ENCODE measurements at regions not wholly inside any gene's neighbourhood (a gene's known extent, or its start where the extent isn't known, plus 50 kb on each side); places are given as distances from the start of the nearest gene placed in this dataset.

DNA sequence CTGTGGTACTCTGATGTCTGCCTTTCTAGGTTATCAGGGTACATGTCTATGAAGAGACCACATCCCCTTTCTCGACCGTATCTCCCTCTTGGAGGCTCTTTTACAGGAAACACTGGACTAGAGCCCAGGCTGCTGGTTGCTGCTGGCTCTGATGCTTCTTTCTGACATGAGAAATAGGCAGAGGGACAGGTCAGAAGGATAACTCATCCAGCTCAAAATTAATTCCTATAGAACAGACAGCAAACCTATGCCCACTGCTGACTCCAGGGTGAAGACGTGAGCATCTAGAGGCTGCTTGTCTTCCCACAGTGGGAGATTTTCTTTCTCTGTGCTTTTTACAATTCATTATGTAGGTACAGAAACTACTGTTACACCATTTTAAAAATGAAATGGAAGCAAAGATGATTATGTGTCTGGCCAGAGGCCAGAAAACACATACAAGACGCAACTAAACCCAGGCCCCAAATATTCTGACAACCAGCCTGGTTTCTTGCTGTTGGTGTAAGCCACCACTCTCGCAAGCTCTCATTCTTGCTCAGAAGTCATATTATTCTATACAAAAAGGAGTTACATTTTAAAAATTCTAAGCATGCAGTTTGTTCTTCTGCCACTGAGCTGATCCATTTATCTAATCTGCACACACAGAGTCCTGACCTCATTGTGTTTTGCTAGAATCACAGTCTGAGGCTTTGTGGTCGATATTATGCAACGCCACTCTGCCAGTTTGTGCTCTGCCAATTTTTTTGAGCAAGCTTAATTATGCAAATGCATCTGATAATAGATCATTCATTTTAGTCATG, 424.3 kb downstream of the KIF20B start:
- no peak for DNase-seq (ENCODE audit: low read depth)

GRCh38 chr10:90126256-90126595, 424.8 kb downstream of the KIF20B start:
- no peak for DNase-seq (ENCODE audit: low read depth)

DNA sequence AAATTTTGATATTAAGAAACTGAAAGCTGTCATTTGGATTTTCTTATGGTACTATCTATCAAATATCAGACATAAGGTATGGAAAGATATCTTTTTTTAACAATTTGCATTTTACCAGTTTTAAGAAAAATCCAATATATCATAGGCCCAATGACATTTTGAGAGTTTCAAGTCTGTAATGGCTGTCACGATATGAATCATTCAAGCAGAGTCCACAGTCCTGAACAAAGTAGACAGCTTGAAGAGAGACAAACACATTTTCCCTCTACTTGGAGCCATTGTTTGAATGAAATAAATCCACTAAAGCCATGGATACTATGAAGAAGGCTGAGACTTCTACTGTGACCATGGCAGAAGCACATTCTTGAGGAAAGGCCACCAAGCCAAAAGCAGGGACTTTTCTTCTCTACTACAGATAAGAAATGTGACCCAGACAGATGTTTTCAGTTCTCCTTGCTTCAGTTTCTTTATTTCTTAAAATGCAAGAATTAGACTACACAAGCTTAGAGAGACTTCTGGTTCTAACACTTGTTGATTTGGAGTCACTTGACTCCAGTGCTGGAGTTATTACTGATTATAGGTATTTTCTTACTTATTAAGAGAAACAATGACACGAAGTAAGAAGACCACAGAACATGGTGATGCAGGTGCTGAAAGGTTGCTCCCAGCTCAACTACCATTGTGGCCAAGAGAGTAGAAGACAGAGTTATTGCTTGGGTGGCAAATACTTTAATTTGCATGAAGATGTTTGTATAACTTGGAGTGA, 429.1 kb downstream of the KIF20B start:
- no peak for DNase-seq (ENCODE audit: low read depth)

DNA sequence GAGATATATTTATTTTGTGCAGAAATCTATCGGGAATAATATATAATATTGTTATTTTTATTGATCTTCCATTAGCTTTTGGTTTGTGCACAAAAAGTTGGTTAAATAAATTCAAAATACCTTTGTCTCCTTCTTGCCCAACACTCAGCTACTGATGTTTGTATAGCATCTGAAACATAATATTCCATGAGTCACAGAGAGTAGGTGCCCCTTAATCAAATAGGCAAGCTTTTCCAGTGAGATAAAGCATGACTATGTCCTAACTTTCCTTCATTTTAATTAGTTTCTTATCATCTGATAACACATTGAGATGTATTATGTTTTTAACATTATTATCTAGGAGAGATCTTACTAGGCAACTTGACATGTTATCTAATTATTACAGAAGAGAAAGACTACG, 432.2 kb downstream of the KIF20B start:
- no peak for DNase-seq (ENCODE audit: low read depth)

GRCh38 chr10:90136731-90137316, 435.4 kb downstream of the KIF20B start:
- DNase-seq (ENCODE audit: low read depth), result no peak

GRCh38 chr10:90138844-90139243, 437.5 kb downstream of the KIF20B start:
- no peak for DNase-seq (ENCODE audit: low read depth)

DNA sequence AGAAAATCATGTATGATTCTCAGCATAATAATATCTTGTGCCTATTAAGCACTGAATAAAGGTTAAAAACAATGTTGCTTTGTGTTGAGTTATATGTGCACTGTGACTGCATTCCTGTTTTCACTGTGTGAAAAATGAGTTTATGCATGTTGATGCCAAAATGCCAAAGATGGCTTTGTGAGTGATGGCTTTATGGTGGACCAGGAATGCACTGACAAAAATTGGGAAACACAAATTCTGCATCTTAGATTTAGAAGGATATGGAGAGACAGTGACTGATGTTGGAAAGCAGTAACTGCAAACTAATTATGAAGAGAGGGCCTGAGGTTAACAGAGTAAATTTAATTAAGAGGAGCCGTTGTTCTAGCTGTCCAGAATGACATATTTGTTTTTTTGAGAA, 440.4 kb downstream of the KIF20B start:
- no peak for DNase-seq (ENCODE audit: low read depth)

GRCh38 chr10:90143937-90144336, 442.5 kb downstream of the KIF20B start:
- DNase-seq (ENCODE audit: low read depth), result no peak

DNA sequence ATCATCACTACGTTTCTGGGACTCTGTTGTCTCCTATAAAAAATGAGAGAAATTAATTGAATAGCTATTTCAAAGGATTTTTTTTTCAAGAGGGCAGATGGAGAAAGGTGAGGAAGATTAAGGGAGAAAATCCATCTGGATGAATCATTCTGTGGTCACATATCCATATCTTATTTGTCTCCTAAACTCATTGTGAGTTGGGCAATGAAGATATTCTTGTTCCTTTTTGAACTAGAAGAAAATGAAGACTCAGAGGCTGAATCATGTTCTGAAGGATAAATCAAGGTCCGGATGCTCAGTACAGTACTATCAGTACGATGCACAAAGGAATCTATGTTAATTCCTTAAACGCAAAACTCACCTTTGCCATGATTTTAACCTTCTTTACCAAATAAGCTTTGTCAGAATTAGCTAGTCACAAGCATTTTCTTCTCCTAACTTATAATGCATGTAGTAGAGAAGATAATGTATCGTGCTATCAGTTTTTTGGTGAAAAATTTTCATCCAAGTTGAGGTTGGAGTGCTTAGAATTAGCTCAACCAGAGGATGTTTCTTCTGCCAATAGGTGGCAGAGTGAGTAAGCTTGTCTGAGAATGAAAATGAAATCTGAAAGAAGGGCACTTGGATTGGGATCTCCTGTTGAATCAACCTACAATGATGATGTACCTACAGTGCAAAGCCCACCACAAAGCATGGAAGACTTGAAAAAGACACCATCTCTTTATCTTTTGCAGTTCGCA, 446.9 kb downstream of the KIF20B start:
- DNase-seq (ENCODE audit: low read depth), result no peak

DNA sequence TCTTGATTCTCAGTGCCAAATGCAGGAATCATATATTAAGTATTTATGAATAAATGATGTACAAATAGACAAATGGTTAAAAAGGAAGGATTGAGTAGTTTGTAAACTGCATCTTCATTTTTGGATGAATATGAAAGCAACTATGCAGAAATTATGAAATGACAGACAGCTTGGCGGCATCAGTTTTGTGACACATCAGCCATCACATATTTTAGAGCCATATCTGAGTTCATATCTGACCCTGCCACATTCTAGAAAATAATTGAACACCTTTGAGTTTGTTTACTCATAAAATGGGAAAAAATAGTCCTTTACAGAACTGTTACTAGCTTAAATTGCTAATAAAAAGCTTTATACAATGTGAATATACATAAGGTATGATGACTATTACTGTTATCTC, 448.2 kb downstream of the KIF20B start:
- no peak for DNase-seq (ENCODE audit: low read depth)

GRCh38 chr10:90162271-90162853, 461.0 kb downstream of the KIF20B start:
- DNase-seq (ENCODE audit: low read depth), result no peak

- DNase-seq (ENCODE audit: low read depth), result no peak
Observed at GRCh38 chr10:90167174-90168064, 466.0 kb downstream of the KIF20B start.

DNA sequence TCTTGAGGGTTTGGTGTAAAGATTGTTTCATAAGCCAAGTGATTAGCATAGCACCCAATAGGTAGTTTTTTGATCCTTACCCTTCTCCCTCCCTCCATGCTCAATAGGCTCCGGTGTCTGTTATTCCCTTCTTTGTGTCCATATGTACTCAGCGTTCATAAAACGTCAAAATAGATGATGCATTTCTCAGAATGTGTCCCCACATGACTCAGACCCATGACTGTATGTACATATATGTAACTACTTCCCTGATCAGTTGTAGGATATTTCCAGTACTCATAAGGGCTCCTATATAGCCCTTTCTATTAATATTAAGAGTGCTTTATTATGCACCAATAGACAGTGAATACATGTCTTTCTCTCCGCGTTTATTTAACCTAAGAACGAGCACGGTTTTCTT, 466.9 kb downstream of the KIF20B start:
- DNase-seq (ENCODE audit: low read depth), result no peak

DNA sequence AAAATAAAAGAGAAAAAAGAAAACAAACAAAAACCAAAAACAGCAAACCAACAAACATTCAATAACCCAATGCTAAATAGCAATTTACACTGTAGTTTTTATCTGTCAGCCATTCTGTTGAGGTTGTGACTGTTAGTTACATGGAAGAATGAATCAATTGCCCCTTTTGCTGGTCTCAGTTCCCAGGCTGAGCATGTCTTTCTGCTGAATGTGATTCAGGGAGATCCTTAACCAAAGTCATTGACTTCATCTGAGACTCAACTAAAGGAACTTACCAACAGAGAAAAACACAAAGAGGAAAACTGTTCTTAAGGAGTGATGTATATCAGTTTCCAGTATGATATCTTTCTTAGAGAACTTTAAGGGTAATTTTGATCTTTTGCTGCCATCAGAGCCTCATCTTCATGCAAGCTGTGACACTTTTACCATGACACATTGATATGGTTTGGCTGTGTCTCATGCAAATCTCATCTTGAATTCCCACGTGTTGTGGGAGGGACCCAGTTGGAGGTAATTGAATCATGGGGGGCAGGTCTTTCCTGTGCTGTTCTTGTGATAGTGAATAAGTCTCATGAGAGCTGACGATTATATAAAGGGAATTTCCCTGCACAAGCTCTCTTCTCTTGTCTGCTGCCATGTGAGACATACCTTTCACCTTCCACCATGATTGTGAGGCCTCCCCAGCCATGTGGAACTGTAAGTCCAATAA, 469.8 kb downstream of the KIF20B start:
- DNase-seq (ENCODE audit: low read depth), result no peak

DNA sequence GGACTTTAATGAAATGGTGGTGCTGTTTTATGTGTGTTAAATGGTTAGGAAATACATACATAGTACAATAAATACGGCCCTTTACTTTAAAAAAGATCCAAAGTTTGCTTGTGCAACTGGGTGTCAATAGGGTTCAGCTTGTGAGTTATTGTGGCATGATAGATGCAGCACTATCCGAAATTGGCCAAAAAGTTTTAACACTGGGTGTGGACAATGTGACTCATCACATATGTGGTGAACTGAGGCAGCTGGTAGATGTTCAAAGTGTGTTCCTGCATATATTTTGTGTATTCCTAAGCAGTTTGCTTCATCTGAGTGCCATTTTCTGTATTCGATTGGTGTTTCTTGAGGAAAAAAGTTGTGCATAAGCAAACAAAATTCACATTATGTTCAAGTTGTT, 473.1 kb downstream of the KIF20B start:
- DNase-seq (ENCODE audit: low read depth), result no peak

DNA sequence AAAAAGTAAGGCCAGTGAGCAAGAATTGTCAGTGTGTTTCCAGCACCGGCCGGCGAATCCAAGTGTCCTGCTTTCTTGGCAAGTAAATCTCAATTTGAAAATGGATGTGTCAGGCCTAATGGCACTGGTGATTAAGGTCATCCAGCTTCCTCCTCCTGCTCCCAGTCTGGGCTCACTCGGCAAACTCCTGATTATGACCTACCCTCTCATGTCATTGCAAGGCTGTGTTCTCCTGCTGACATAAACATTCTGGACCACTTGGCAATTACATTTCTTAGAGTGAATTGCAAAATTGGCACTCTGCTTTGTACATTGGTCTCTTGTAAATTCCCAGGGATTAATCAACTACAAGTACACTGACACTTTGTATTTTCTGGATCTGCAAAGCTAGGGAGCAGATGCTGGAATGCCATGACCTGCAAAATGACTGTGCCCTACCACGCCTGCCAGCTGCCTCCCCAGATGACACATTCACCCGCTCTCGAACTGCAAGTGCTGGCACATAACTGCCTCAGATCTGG, 473.8 kb downstream of the KIF20B start:
- no peak for DNase-seq (ENCODE audit: low read depth)

DNA sequence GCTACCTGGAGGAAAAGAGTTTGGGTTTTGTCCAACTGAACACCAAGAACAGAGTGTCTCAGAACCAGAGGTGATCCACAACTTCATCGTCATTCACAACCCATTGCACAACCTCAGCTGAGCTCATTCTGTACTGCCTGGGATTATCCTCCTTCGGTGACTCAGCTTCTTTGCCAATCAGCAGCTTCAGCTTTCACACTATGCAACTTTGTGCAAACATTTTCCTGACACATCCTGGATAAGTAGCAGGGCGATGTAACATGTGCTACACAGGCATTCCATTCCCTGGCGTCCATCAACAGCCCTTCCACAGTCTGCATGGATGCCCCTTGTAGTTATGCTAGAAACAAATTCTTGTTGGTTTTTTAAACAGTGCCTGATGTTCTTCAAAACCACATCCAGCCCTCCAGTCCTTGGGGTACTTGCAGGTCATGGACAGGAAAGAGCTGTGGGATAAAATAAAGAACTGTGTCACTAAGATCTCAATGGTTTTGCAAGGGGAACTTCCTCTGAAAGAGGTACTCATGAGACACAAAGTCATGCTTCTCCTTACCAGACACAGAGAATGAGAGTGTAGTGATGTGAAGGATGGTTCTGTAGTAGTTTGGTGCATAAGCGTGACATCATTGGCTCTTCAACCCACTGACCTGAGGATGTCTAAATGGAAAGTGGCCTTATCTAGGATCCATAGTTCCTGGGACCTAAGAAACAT, 478.5 kb downstream of the KIF20B start:
- no peak for DNase-seq (ENCODE audit: low read depth)

- DNase-seq (ENCODE audit: low read depth), result no peak
Observed at GRCh38 chr10:90180886-90181691, 479.7 kb downstream of the KIF20B start.

DNA sequence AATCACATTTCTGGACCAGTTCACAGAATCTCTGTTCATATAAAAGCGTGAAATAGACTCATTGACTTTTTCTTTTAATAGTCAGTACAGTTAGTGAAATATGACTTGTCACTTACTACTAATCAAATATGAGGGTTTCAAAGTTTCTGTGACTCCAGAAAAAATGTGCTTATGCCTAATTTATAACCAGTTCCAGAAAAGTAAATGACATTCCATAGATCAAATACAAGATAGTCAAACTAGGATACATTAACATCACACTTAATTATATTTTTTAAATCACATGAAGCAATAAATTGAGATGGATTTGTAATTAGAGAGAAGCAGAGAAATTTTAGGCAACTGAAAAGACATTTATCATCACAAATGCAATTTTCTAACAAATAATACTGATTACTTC, 491.4 kb downstream of the KIF20B start:
- no peak for DNase-seq (ENCODE audit: low read depth)

Measured in activated T-cell treated with anti-CD3 and anti-CD28 coated beads for 24 hours (primary cell).